Posterior vena cava (tissue), 2 donors: ENCODE measurements at regions not wholly inside any gene's neighbourhood (a gene's known extent, or its start where the extent isn't known, plus 50 kb on each side); places are given as distances from the start of the nearest gene placed in this dataset.
"Not testable (repeated sequence)": the region's sequence is repeated elsewhere in the genome, so short reads cannot be mapped to it uniquely, and the experiment has no call there.

Source experiments
- DNase-seq: peaks from one replicate; pipeline ENCODE4 v3.0.0-alpha.2; 2020; ENCODE audit warnings: low spot score
- intact Hi-C, 2 donors: fragments of 100-400 bp; cut with DNase I; formaldehyde crosslinking; loops; one replicate each; pipeline versions ENCODE4 v1.14.1 to v1.14.2; 2022 to 2023
- donor health status: DM: yes; HTN: yes; CAD: no.
- donor health status: DM: yes; HTN: yes; CAD: no.

GRCh38 chr6:15738195-15738594 is 75.4 kb upstream of the DTNBP1 start:
- intact Hi-C loops = not testable (repeated sequence)

GRCh38 chr6:15736297-15736696 is 73.5 kb upstream of the DTNBP1 start:
- DNase-seq = no peak
- intact Hi-C loops = no loop called here

More at GRCh38 chr6:15738195-15738594, 75.4 kb upstream of the DTNBP1 start:
- not testable (repeated sequence) for DNase-seq

GRCh38 chr6:15735567-15736265 is 72.9 kb upstream of the DTNBP1 start:
- intact Hi-C loops = no loop called here
- no peak for DNase-seq

GRCh38 chr6:15734118-15734897 is 71.5 kb upstream of the DTNBP1 start:
- intact Hi-C loops = no loop called here
- DNase-seq = no peak

- intact Hi-C loops = no loop called here
- no peak for DNase-seq
These were observed 68.1 kb upstream of the DTNBP1 start for GRCh38 chr6:15730922-15731321.

GRCh38 chr6:15730442-15730841 is 67.6 kb upstream of the DTNBP1 start:
- intact Hi-C loops = no loop called here
- no peak for DNase-seq

- intact Hi-C loops = no loop called here
- no peak for DNase-seq
These were observed 59.9 kb upstream of the DTNBP1 start for GRCh38 chr6:15722731-15723130.

- no peak for DNase-seq
- intact Hi-C loops = no loop called here
These were observed 54.1 kb upstream of the DTNBP1 start for GRCh38 chr6:15716889-15717288.

GRCh38 chr6:15715851-15716250 is 53.0 kb upstream of the DTNBP1 start:
- intact Hi-C loops = no loop called here
- no peak for DNase-seq

- no peak for DNase-seq
- intact Hi-C loops = no loop called here
These were observed 52.2 kb upstream of the DTNBP1 start for GRCh38 chr6:15715060-15715459.

- DNase-seq = no peak
- intact Hi-C loops = no loop called here
These were observed 51.8 kb upstream of the DTNBP1 start for GRCh38 chr6:15714658-15715057.

GRCh38 chr6:15713325-15713724 is 50.5 kb upstream of the DTNBP1 start:
- DNase-seq = no peak
- intact Hi-C loops = no loop called here

- intact Hi-C loops = no loop called here
- DNase-seq = no peak
These were observed 50.0 kb upstream of the DTNBP1 start for GRCh38 chr6:15712797-15713196.
